Naive B cell (primary cell): ENCODE measurements at regions not wholly inside any gene's neighbourhood (a gene's known extent, or its start where the extent isn't known, plus 50 kb on each side); places are given as distances from the start of the nearest gene placed in this dataset.

Experiments used
- ATAC-seq, 2 donors: fragments of 150-1000 bp; cut with Tn5 transposase; 2 replicates each; pipeline ENCODE4 v1.10.0; 2021; ENCODE audit warnings: low read depth in 2 of 2, mild to moderate bottlenecking in 2 of 2, moderate library complexity in 2 of 2
- DNase-seq: peaks from one replicate; pipeline ENCODE4 v3.0.0; 2022
- H3K27ac Mint-ChIP-seq, 6 donors: one replicate each; pipeline ENCODE4 v1.8.0; 2020 to 2022; ENCODE audit warnings: mild to moderate bottlenecking in 6 of 6, mixed read lengths in 6 of 6, moderate library complexity in 5 of 6, inconsistent platforms in 2 of 6
- H3K27me3 Mint-ChIP-seq, 3 donors: one replicate each; pipeline ENCODE4 v1.8.0; 2021 to 2022; ENCODE audit warnings: mixed read lengths in 3 of 3, mild to moderate bottlenecking in 1 of 3
- H3K36me3 Mint-ChIP-seq, 2 donors: one replicate each; pipeline ENCODE4 v1.8.0; 2020 to 2022; ENCODE audit warnings: mixed read lengths in 2 of 2, inconsistent platforms in 1 of 2, mild to moderate bottlenecking in 1 of 2
- H3K4me1 Mint-ChIP-seq, 3 donors: one replicate each; pipeline ENCODE4 v1.8.0; 2020 to 2022; ENCODE audit warnings: mixed read lengths in 3 of 3, inconsistent platforms in 1 of 3, mild to moderate bottlenecking in 1 of 3, moderate library complexity in 1 of 3
- H3K4me3 Mint-ChIP-seq, 8 donors: one replicate each; pipeline ENCODE4 v1.8.0; 2020 to 2022; ENCODE audit warnings: mild to moderate bottlenecking in 8 of 8, mixed read lengths in 8 of 8, moderate library complexity in 8 of 8, inconsistent platforms in 2 of 8
- H3K9me3 Mint-ChIP-seq, 7 donors: one replicate each; pipeline ENCODE4 v1.8.0; 2020 to 2022; ENCODE audit warnings: mixed read lengths in 7 of 7, mild to moderate bottlenecking in 5 of 7, inconsistent platforms in 2 of 7, moderate library complexity in 1 of 7

DNA sequence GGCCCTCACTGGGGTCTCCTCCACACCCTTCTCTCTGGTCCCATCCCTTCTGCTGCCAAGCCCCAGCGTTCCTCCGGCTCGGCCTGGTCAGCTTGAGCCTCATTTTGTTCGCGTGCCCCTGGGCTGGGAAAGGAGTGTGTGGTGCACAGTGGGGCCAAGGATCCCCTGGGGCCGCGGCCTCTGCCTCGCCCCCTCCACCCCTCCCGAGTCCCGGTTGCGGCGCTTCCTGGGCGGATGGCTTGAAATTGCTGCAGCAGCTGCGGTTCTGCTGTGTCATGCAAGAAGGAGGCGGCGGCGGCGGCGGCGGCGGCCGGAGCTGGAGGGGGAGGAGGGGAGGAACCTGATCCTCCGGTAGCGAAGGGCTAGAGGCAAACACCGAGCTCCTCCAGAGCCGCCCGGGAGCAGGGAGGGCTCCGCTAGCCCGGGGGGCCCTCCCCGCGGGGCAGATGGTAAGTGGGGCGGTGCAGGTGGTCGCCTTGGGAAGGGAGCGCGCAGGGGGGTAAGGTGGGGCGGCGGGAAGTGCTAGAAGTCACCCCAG is 217.8 kb upstream of the MKLN1 start:
- peak; percentile 62 for DNase-seq
- Mint-ChIP-seq H3K27me3 (peaks cover 0 to 5% (median 0%) of the 10 kb centered on the region in 3 donors), H3K4me3 (peak overlapping the region; percentile 79 to 100 (median 99)), H3K36me3 (peaks cover 4 to 22% of the 10 kb centered on the region in 2 donors), H3K9me3 (peaks cover 0 to 4% (median 1%) of the 10 kb centered on the region in 7 donors), H3K4me1 (peaks cover 51 to 53% (median 53%) of the 10 kb centered on the region in 3 donors), H3K27ac (peak overlapping the region; percentile 26 to 100 (median 100))
- ATAC-seq: no peak

DNA sequence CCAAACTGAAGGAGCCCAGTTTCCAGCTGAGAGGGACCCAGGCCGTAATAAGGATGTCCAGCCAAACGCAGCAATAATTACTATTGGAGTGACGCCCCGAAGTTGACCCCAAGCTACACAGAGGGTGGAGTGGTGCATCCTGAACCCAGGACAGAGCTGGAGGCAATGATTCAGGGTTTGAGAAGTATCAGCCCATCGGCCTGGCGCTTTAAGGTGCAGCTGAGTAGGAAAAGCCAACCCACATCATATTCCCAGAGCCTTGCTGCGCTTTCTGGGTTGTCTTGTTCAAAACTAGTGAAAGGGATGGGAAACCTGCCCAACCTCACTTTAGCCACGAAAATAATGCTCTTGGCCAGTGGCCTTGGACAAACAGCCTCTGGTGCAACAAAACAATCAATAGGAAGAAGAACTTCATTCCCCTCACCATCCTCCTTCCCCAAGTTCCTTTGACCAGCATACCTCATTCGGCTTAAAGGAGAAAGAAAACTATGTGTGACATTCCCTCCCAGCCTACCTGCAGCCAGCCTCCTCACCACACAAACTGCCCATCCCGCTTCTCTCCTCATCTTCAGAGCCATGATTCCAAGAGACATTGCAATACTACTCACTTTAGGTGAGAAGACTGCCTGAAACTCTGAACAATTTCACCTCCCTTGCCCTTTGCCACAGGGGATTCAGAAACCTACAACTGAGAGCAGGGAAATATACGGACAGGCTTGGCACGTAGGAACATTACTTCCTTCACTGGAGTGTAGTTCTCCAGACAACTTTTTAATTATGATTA is 217.2 kb upstream of the MKLN1 start:
- ATAC-seq (no peak), DNase-seq (no peak)
- Mint-ChIP-seq H3K36me3 (peaks cover 4 to 22% of the 10 kb centered on the region in 2 donors), H3K4me1 (peaks cover 44 to 47% (median 46%) of the 10 kb centered on the region in 3 donors), H3K27ac (peak overlapping the region; percentile 78 to 100 (median 94)), H3K4me3 (peak overlapping the region; percentile 79 to 99 (median 92)), H3K9me3 (peaks cover 0 to 4% (median 1%) of the 10 kb centered on the region in 7 donors), H3K27me3 (peaks cover 0 to 5% (median 0%) of the 10 kb centered on the region in 3 donors)

DNA sequence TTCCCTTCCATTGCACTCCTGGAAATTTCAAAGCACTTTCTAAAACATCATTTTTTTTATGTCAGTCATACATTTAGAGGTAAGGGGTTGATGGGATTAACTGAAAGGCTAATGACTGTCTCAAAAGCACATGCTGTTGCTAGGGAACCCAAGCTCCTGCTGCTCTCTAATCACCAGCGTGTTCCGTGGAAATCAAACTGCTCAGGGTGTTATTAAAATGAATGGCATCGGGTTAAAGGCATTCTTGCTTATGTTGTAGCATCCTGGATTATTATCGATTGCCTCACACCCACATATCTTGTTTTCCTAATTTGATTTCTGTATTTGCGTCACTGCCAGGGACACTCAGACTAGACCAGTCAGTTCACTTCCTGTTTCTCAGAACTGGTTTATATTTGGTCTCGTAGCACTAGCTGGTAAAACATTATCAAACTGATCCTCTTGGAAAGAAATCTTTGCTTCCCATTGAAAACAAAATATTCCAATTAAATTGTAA is 216.5 kb upstream of the MKLN1 start:
- Mint-ChIP-seq H3K9me3 (peaks cover 0 to 4% (median 1%) of the 10 kb centered on the region in 7 donors), H3K27ac (peak overlapping the region; percentile 78 to 100 (median 94)), H3K36me3 (peaks cover 4 to 22% of the 10 kb centered on the region in 2 donors), H3K4me1 (peaks cover 44 to 46% (median 46%) of the 10 kb centered on the region in 3 donors), H3K4me3 (peak overlapping the region; percentile 79 to 99 (median 92)), H3K27me3 (peaks cover 0 to 5% (median 0%) of the 10 kb centered on the region in 3 donors)
- ATAC-seq (peak; percentile 20 to 24), DNase-seq (peak; percentile 69)

DNA sequence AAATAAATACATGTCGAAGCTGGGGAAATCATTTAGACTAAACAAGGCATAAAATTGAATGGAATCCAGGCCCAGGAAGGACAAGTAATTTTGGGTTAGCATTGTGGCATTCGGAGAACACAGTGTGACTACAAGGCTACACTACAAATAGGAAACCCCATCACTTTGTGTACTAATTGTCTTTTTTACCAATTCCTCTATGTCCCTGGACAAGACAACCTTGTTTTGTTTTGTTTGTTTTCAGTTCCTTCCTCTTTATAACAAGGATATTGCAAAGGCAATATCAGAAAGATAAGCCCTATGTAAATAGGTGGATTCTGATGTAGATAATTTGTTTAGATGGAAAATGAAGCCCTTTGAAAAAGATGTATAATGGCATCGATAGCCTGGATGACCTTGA is 215.9 kb upstream of the MKLN1 start:
- Mint-ChIP-seq H3K9me3 (peaks cover 0 to 2% (median 0%) of the 10 kb centered on the region in 7 donors), H3K27me3 (peaks cover 0 to 5% (median 0%) of the 10 kb centered on the region in 3 donors), H3K4me1 (peaks cover 42 to 46% (median 44%) of the 10 kb centered on the region in 3 donors), H3K4me3 (peak overlapping the region in 2 of 8 donors; percentile 89 to 91), H3K36me3 (peaks cover 0 to 15% of the 10 kb centered on the region in 2 donors), H3K27ac (peak overlapping the region; percentile 46 to 100 (median 88))
- ATAC-seq (no peak), DNase-seq (no peak)

DNA sequence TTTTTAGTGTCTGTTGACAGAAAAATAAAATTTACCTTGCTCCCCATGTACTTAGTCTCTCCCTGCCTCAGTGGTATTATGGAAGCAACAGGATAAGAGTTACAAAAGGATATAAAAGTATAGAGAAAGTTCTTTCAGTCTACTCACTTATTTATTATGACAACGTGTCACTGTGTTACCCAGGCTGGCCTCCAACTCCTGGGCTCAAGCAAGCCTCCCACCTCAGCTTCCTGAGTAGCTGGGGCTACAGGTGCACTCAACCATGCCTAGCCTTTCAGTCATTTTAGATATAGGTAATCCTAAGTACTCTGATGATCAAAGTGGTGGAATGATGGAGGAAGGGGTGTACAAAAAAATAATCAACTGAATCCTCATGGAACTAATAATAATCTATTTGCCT is 215.2 kb upstream of the MKLN1 start:
- no peak for DNase-seq
- Mint-ChIP-seq H3K36me3 (peaks cover 0 to 9% of the 10 kb centered on the region in 2 donors), H3K27ac (peak overlapping the region; percentile 84 to 100 (median 90)), H3K27me3 (peaks cover 0 to 5% (median 0%) of the 10 kb centered on the region in 3 donors), H3K9me3 (peaks cover 0 to 2% (median 0%) of the 10 kb centered on the region in 7 donors), H3K4me3 (peak overlapping the region in 6 of 8 donors; percentile 4 to 91 (median 50)), H3K4me1 (peaks cover 42 to 46% (median 46%) of the 10 kb centered on the region in 3 donors)
- no peak for ATAC-seq

DNA sequence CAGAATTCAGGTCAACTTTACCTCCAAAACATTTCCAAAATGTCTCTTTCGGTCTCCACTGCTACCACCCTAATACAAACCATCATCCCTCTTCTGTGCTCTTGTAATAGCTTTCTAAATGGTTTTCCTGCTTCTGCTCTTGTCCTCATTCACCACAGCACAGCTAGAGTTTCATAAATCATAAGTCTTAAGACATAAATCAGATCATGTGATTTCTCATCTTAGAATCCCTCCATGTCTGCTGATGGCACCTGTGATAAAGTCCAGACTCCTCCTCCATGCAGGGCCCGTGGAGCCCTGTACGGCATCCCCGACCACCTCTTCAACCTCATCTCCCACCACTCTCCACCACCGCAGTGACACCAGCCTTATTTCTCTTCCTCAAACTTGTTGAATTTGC is 212.3 kb upstream of the MKLN1 start:
- peak overlapping the region in 2 of 6 donors; percentile 12 to 40 for H3K27ac Mint-ChIP-seq
- DNase-seq: no peak
- peaks cover 0 to 13% of the 10 kb centered on the region in 2 donors for H3K36me3 Mint-ChIP-seq
- H3K27me3 Mint-ChIP-seq: no peaks in the 10 kb centered on the region
- H3K4me1 Mint-ChIP-seq: peaks cover 22 to 37% (median 25%) of the 10 kb centered on the region in 3 donors
- no peak overlapping the region for H3K4me3 Mint-ChIP-seq
- peaks cover 0 to 14% (median 9%) of the 10 kb centered on the region in 7 donors for H3K9me3 Mint-ChIP-seq
- ATAC-seq: no peak

DNA sequence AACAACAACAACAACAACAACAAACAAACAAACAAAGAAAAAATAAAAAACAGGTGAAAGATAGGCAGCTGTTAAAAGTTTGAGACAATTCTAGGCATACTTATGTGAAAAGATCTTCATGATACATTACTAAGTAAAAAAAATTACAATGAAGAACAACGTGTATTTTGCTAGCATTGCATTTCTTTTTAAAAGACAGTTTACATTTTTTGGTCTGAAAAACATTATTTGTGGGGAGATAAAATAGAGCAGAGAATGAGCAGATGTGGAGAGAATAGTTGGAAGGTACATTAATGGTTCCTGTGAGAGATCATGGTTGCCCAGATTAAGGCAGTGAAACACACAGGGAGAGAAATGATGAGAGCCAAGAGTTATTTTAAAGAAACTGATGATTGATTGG is 210.2 kb upstream of the MKLN1 start:
- ATAC-seq (no peak), DNase-seq (no peak)
- Mint-ChIP-seq H3K4me3 (no peak overlapping the region), H3K36me3 (peaks cover 0 to 13% of the 10 kb centered on the region in 2 donors), H3K27me3 (no peaks in the 10 kb centered on the region), H3K9me3 (peaks cover 0 to 21% (median 9%) of the 10 kb centered on the region in 7 donors), H3K27ac (peak overlapping the region in 2 of 6 donors; percentile 40 to 80), H3K4me1 (peaks cover 22 to 40% (median 22%) of the 10 kb centered on the region in 3 donors)

DNA sequence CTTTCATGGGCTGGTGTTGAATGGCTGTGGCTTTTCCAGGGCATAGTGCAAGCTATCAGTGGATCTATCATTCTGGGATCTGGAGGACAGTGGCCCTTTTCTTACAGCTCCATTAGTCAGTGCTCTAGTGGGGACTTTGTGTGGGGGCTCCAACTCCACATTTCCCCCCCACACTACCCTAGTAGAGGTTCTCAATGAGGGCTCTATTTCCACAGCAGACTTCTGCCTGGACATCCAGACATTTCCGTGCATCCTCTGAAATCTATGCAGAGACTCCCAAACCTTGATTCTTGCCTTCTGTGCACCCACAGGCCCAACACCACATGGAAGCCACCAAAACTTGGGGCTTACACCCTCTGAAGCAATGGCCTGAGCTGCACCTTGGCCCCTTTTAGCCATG is 208.3 kb upstream of the MKLN1 start:
- DNase-seq: no peak
- Mint-ChIP-seq H3K4me1 (peaks cover 19 to 46% (median 35%) of the 10 kb centered on the region in 3 donors), H3K9me3 (peaks cover 0 to 21% (median 9%) of the 10 kb centered on the region in 7 donors), H3K4me3 (no peak overlapping the region), H3K36me3 (peaks cover 0 to 13% of the 10 kb centered on the region in 2 donors), H3K27ac (no peak overlapping the region), H3K27me3 (no peaks in the 10 kb centered on the region)
- no peak for ATAC-seq

DNA sequence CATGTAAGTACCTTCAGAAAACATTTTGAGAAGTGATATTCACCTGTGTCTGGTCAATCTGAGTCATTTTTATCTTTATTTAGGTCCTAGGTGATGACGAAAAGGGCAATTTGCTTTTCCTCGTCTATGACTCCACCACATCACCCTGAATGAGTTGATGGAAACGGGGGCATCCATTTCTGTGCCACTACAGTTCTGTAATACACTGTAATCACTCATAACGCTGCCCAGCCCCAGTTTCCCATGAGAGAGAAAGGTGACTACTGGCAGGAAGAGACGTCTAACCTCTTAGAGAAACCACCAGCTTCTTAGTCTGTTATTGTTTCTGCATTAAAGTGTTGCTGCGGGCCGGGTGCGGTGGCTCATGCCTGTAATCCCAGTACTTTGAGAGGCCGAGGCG is 205.3 kb upstream of the MKLN1 start:
- ATAC-seq: no peak
- Mint-ChIP-seq H3K27me3 (no peaks in the 10 kb centered on the region), H3K9me3 (peaks cover 0 to 21% (median 8%) of the 10 kb centered on the region in 7 donors), H3K27ac (peak overlapping the region; percentile 62 to 94 (median 88)), H3K4me3 (peak overlapping the region in 3 of 8 donors; percentile 21 to 65 (median 32)), H3K4me1 (peaks cover 30 to 54% (median 45%) of the 10 kb centered on the region in 3 donors), H3K36me3 (peaks cover 0 to 13% of the 10 kb centered on the region in 2 donors)
- DNase-seq: no peak

DNA sequence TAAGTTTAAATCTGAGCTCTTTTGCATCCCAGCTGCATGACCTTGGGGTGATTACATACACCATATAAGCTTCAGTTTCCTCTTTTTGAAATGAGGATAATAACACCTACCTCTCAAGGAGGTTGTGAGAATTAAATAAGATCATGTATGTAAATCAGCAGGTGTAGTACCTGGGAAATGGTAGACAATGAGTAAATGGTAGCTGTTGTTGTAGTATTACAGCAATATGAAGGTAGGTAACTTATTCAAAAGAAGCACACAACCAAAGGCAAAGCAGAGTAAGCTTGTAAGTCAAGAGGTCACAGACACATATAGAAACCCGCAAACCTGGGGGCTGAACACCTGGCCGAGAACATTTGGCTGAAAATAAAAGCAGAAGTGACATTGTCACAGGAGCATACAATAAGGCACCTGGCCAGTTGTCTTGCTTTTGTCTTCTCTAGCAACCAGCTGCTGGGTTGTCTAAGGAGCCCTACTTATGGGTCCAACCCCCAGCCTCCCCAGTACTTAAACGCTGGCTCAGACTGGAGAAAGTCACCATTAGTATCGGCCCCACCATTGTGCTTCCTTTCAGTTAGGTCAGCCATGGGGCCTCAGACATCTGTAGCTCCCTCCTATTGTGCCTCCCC is 203.6 kb upstream of the MKLN1 start:
- peaks cover 0 to 14% (median 0%) of the 10 kb centered on the region in 7 donors for H3K9me3 Mint-ChIP-seq
- no peaks in the 10 kb centered on the region for H3K27me3 Mint-ChIP-seq
- peak; percentile 81 to 84 for ATAC-seq
- DNase-seq: peak; percentile 91
- H3K27ac Mint-ChIP-seq: peak overlapping the region; percentile 94 to 99 (median 98)
- peaks cover 30 to 45% (median 40%) of the 10 kb centered on the region in 3 donors for H3K4me1 Mint-ChIP-seq
- H3K36me3 Mint-ChIP-seq: peaks cover 0 to 6% of the 10 kb centered on the region in 2 donors
- H3K4me3 Mint-ChIP-seq: peak overlapping the region; percentile 10 to 83 (median 72)

DNA sequence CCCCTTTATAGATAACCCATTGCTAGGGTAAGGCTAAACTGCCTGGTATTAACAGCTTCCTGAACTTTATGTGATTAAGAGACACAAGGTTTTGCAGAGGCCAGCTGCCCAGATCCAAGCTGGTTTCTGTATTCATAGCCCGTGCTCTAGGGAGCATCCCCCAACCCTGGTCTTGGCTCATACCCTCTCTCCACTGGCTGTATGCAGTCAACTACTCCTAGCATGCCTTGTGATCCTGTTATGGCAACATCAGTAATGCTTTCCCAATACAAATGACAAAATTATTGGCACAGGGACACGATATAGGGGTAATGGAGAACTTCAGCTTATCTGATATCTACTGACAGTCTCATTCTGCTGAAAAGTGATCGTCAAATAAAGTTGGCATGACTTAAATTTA is 202.8 kb upstream of the MKLN1 start:
- Mint-ChIP-seq H3K4me3 (peak overlapping the region in 2 of 8 donors; percentile 23 to 76), H3K9me3 (peaks cover 0 to 8% (median 0%) of the 10 kb centered on the region in 7 donors), H3K36me3 (no peaks in the 10 kb centered on the region), H3K27ac (peak overlapping the region; percentile 94 to 99 (median 98)), H3K4me1 (peaks cover 30 to 45% (median 40%) of the 10 kb centered on the region in 3 donors), H3K27me3 (no peaks in the 10 kb centered on the region)
- DNase-seq (no peak), ATAC-seq (no peak)

DNA sequence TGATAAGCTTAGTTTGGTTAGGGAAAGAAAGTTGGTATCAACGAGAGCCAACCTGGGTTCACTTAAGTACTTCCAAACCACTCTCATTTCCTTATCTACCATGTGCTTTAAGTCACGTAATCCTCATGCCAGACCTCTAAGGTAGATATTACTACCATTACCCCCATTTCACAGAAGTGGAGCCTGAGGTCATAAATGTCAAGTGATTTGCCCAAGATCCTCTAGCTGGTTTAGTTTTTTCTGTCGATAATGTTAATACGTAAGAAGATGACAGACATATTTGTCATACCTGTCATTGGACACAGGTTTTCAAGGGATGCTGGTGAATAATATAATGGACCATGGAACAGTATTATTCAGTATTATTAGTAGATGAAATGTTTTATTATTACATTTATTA is 197.4 kb upstream of the MKLN1 start:
- H3K27me3 Mint-ChIP-seq: no peaks in the 10 kb centered on the region
- ATAC-seq (no peak), DNase-seq (no peak)
- no peaks in the 10 kb centered on the region for H3K9me3 Mint-ChIP-seq
- no peaks in the 10 kb centered on the region for H3K36me3 Mint-ChIP-seq
- H3K4me3 Mint-ChIP-seq: no peak overlapping the region
- H3K4me1 Mint-ChIP-seq: peaks cover under 1% of the 10 kb centered on the region in 3 donors
- no peak overlapping the region for H3K27ac Mint-ChIP-seq
